ENCODE measurements at regions not wholly inside any gene's neighbourhood (a gene's known extent, or its start where the extent isn't known, plus 50 kb on each side); places are given as distances from the start of the nearest gene placed in this dataset.

DNA sequence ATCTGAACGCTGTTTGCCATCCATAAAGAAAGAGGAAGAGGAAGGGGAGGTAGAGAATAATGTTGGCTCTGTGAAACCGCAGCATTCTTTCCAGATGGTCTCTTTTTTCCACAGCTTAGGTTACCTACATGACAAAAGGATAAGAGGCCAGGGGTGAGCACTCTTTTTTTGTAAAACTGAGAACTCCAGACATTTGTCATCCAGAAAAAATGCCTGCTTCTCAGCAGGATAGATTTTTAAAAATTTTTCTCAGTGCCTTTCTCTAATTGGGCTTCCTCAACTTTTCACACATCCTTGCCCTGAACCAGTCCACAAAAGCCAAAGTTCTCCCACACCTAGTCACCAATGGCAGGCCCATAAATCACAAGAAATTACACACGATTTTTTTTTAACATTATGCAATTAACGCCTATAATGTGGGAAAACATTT lies 158.1 kb upstream of the TENM3 start:
- no peak overlapping the region for H3K27ac ChIP-seq
- no peaks in the 10 kb centered on the region for H3K9me3 ChIP-seq (ENCODE audit: severe bottlenecking)
- H3K27me3 ChIP-seq (ENCODE audit: insufficient read depth, low read depth, severe bottlenecking) = no peaks in the 10 kb centered on the region
- H3K36me3 ChIP-seq = no peaks in the 10 kb centered on the region
- DNase-seq = no peak
- H3K4me3 ChIP-seq (ENCODE audit: low read depth, low read length) = no peak overlapping the region
- TF ChIP-seq, protein P1, sequence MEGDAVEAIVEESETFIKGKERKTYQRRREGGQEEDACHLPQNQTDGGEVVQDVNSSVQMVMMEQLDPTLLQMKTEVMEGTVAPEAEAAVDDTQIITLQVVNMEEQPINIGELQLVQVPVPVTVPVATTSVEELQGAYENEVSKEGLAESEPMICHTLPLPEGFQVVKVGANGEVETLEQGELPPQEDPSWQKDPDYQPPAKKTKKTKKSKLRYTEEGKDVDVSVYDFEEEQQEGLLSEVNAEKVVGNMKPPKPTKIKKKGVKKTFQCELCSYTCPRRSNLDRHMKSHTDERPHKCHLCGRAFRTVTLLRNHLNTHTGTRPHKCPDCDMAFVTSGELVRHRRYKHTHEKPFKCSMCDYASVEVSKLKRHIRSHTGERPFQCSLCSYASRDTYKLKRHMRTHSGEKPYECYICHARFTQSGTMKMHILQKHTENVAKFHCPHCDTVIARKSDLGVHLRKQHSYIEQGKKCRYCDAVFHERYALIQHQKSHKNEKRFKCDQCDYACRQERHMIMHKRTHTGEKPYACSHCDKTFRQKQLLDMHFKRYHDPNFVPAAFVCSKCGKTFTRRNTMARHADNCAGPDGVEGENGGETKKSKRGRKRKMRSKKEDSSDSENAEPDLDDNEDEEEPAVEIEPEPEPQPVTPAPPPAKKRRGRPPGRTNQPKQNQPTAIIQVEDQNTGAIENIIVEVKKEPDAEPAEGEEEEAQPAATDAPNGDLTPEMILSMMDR (IDR thresholded peaks at IDR 0.05; ENCODE audit: low read depth, low read length) = no peak

DNA sequence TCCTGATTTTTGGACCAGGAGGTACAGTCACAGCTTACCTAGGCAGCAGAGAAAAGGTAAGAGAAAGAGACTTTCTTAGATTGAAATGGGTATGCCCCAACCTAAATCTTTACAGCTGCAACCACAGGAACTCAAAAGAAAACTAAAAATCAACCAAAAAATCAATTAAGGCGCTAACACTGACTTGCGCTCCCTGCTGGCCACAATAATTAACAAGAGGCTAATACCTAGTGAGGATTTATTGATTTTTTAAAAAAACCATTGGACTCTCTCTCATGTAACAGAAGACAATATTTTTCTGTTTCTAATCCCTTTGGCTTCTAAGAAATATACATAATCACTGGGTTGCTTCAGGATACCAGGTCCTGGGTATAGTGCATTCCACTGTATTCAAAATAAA lies 153.9 kb upstream of the TENM3 start:
- Histone ChIP-seq H3K27ac (no peak overlapping the region), H3K9me3 (ENCODE audit: severe bottlenecking) (no peaks in the 10 kb centered on the region), H3K36me3 (no peaks in the 10 kb centered on the region), H3K27me3 (ENCODE audit: insufficient read depth, low read depth, severe bottlenecking) (no peaks in the 10 kb centered on the region), H3K4me3 (ENCODE audit: low read depth, low read length) (no peak overlapping the region)
- no peak for DNase-seq
- TF ChIP-seq, protein P1 (IDR thresholded peaks at IDR 0.05; ENCODE audit: low read depth, low read length) = no peak

DNA sequence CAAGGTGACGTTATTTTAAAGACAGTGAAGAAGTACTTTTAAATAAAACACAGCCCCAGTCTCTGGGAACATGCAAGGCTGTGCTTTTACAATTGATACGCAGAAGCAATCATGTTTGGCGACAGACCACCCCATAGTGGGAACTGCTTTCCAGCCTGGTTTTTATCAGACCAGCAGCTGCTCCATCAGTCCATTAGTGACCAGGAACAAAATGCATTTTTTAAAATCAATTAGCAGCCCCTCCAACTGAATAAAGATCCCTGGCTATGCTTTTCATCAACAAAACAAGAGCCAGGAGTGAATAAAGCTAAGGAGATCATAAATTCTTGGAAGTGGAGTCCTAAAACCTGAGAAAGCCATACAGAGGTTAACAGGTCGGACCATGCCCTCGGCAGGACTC lies 153.0 kb upstream of the TENM3 start:
- no peaks in the 10 kb centered on the region for H3K36me3 ChIP-seq
- H3K4me3 ChIP-seq (ENCODE audit: low read depth, low read length) = no peak overlapping the region
- no peak for DNase-seq
- no peak overlapping the region for H3K27ac ChIP-seq
- H3K9me3 ChIP-seq (ENCODE audit: severe bottlenecking) = no peaks in the 10 kb centered on the region
- TF ChIP-seq, protein P1 (IDR thresholded peaks at IDR 0.05; ENCODE audit: low read depth, low read length) = no peak
- H3K27me3 ChIP-seq (ENCODE audit: insufficient read depth, low read depth, severe bottlenecking) = no peaks in the 10 kb centered on the region

DNA sequence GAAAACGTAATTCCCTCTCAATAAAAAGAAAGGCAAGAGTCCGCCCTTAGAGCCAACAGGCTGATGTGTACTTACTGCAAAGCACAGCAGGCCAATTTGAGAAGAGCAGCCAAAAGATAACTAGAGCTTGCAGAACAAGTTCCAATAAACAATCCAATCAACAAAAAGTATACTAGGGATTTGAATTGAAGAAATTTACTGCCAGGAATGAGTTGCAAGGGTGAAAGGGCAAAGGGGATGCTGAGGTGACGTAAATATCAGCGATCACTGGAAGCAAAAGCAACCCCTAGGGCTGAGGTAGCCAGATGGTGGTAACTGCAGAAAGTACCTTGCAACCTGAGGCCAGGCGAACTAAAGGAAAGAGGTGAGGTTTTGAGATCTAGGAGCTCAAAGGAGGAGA lies 152.1 kb upstream of the TENM3 start:
- H3K27ac ChIP-seq = no peak overlapping the region
- TF ChIP-seq, protein P1 (IDR thresholded peaks at IDR 0.05; ENCODE audit: low read depth, low read length) = no peak
- no peaks in the 10 kb centered on the region for H3K36me3 ChIP-seq
- H3K4me3 ChIP-seq (ENCODE audit: low read depth, low read length) = no peak overlapping the region
- no peaks in the 10 kb centered on the region for H3K9me3 ChIP-seq (ENCODE audit: severe bottlenecking)
- no peaks in the 10 kb centered on the region for H3K27me3 ChIP-seq (ENCODE audit: insufficient read depth, low read depth, severe bottlenecking)
- no peak for DNase-seq

DNA sequence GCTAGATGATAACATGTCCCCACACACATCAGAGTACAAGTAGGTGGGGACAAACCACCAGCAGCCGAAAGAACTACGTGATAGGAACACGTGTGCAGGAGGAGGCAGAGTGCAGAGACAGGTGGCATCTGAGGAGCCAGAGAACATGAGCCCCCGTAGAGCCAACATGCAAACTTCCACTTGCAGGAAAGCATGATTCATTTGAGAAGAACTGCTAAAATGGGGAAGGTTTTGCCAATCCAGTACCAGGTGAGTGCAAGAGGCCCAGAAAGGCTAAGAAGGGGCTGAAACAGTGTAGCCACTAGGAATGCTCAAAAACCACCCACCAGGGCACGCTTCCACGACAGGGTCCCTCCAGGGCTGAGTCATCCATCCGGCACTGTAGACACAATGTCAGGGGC lies 149.8 kb upstream of the TENM3 start:
- Histone ChIP-seq H3K27me3 (ENCODE audit: insufficient read depth, low read depth, severe bottlenecking) (no peaks in the 10 kb centered on the region), H3K9me3 (ENCODE audit: severe bottlenecking) (no peaks in the 10 kb centered on the region), H3K4me3 (ENCODE audit: low read depth, low read length) (no peak overlapping the region), H3K27ac (no peak overlapping the region), H3K36me3 (no peaks in the 10 kb centered on the region)
- TF ChIP-seq, protein P1 (IDR thresholded peaks at IDR 0.05; ENCODE audit: low read depth, low read length) = no peak
- no peak for DNase-seq

DNA sequence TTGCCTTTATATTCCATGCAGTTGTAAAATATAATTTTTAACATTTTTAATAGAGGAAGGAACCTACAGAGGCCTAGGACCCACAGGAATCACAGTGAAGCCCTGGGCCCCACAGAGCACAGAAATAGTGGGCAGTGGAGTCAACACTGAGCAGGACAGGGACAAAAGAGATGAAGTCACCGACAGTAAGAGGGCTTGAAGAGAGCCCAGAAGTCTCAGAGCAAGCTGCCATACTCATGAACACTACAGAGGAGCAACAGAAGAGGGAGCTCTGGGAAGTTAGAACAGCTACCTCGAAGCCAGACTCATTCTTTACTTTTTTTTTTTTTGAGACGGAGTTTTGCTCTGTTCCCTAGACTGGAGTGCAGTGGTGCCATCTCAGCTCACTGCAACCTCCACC lies 149.3 kb upstream of the TENM3 start:
- DNase-seq = no peak
- H3K27ac ChIP-seq = no peak overlapping the region

More for the DNA sequence above, 149.3 kb upstream of the TENM3 start:
- no peaks in the 10 kb centered on the region for H3K36me3 ChIP-seq
- H3K9me3 ChIP-seq (ENCODE audit: severe bottlenecking) = no peaks in the 10 kb centered on the region
- H3K4me3 ChIP-seq (ENCODE audit: low read depth, low read length) = no peak overlapping the region
- TF ChIP-seq, protein P1 (IDR thresholded peaks at IDR 0.05; ENCODE audit: low read depth, low read length) = no peak
- no peaks in the 10 kb centered on the region for H3K27me3 ChIP-seq (ENCODE audit: insufficient read depth, low read depth, severe bottlenecking)
